ENCODE measurements at regions not wholly inside any gene's neighbourhood (a gene's known extent, or its start where the extent isn't known, plus 50 kb on each side); places are given as distances from the start of the nearest gene placed in this dataset.

DNA sequence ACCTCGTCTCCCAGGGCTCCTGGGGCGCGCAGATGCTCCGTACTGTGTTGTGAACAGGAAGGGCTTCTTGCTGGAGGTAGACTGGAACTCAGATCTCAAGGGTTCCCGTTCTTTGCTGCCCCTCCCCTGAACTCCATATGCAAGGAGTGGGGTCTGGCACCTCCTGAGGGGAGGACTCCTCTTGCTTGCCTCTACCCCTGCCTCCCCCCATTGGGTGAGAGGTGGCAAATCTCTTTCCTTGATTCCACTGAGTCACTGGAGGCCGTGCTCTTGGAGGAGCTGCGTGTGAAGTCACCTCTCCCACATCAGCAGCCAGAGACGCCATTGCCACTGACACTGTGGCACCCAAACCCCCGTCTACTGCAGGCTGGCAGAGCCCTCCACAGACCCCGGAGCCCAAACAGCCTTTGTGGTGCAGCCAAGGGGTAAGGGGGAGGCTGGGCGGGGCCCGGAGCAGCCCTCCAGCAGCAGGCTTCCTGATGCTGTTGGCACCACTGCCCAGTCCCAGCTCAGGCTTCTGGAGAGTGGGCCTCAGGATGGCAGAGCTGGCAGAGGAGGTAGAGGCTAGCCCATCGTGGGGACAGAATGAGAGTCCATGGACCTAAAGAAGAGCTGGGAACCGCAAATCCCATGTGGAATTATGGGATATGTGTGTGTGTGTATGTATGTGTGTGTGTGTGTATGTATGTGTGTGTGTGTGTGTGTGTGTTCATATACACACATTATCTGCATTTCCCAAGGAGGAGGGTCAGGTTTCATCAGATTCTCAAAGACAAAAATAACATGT lies 104.9 kb upstream of the RUNX3 start:
- no peak for DNase-seq

DNA sequence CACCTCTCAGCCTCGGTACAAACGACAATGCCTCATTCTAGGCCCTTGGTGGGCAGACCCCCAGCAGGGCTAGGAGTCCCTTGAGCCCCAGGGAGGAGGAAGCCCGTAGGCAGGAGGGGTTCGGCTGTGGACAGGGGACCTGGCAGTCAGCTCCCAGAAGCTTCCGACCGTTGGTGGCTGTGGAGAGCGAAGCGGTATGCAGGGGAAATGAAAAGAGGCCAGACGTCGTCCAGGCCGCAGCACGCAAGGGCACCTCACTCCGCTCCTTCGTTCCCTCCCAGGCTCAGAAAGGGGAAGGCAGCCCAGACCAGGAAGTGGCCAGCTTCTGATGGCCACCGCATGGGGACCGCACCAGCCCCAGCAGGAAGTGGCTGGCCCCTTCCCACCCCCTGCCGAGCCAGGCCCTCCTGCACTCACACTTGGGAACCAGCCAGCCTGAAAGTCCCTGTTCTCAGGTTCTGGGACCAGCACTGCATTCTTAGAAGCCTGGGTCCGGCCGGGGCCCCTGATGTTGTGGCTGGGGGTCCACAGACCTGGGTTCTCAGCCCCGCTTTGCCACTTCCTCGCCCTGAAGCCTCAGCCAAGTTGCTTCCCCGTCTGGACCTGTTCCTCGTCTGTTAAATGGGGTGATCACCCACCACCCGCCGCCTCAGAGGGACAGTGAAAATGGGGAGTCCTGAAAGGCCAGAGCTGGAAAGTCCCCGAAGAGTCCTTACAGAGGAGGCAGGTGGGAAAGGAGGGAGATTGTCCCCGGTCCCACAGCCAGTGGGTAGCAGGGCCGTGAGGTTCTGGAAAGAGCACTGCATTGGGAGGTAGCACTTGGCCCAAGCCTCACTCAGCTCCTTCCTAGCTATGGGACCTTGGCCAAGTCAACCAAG lies 104.0 kb upstream of the RUNX3 start:
- DNase-seq = no peak

- no peak for DNase-seq
These were observed 103.2 kb upstream of the RUNX3 start for GRCh38 chr1:25033030-25033827.

GRCh38 chr1:25031966-25032667 lies 102.0 kb upstream of the RUNX3 start:
- DNase-seq = peak; percentile 75

DNA sequence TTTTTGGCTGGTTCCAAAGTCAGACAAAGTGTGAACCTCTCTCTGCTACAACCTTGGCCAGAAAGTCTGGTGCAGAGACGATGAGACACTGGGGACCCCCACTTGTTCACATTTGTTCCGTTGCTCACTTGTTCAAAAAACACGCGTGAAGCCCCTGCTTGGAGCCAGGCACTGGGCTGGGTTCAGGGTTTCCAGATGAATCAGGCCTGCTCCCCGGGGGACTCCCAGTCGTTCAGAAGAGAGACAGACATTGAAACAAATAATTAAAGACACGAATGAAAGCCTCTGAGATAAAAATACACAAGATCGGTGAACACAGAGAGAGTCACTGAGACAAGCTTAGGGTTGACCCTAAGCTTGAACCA lies 101.5 kb upstream of the RUNX3 start:
- peak; percentile 40 for DNase-seq

DNA sequence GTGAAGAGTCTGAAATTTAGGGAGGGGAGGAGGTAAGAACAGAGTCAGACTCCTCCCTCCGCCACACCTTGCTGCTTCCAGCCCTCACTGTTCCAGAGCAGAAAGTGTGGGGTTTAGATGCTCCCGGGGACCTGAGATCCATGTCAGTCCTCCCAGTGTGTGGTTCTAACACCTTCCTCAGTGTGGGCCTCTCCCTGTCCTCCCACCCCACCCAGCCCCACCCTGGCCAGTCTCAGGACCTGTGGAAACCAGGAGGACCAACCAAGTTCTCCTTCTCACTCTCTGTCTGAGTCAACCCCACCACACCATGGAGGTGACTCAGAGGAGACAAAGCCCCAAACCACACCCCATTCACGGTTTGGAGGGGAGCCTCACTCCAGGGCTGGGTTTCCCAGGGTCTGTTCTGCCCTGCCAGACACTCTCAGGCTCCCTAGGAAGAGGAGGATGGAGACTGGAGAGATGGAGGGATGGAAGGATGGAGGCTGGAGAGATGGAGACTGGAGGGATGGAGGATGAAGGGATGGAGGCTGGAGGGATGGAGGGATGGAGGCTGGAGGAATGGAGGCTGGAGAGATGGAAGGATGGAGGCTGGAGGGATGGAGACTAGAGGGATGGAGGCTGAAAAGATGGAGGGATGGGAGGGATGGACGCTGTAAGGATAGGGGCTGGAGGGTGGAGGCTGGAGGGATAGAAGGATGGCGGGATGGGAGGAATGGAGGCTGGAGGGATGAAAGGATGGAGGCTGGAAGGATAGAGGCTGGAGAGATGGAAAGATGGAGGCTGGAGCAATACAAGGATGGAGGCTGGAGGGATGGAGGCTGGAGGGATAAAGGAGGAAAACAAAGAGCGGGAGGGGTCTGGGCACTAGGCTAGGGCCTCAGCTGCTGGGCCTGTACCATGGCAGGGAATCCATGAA lies 100.9 kb upstream of the RUNX3 start:
- peak; percentile 71 for DNase-seq

- DNase-seq = no peak
These were observed 99.9 kb upstream of the RUNX3 start for GRCh38 chr1:25030012-25030411.

GRCh38 chr1:25028907-25029599 lies 99.0 kb upstream of the RUNX3 start:
- DNase-seq = no peak

- no peak for DNase-seq
These were observed 98.5 kb upstream of the RUNX3 start for GRCh38 chr1:25028587-25028906.

- DNase-seq = no peak
These were observed 97.9 kb upstream of the RUNX3 start for GRCh38 chr1:25027822-25028586.

GRCh38 chr1:25026730-25027450 lies 96.8 kb upstream of the RUNX3 start:
- no peak for DNase-seq

DNA sequence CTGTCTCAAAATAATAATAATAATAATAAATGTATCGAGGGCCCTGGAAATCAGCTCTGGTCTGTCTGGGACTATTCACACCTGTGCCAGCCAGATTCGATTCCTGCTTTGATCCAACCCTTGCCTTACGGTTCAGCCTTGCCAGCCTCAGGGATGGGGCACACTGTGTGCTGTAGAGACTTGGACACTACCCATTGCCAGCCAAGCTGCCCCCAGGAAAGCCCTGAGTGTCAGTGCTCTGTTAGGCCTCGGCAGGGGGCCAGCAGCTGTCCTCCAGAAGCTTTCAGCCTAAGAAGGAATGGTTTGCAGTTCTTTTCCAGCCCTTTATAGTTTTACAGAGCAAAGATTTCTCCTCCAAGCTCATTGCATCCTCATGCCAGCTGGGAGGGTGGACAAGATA lies 96.2 kb upstream of the RUNX3 start:
- no peak for DNase-seq

DNA sequence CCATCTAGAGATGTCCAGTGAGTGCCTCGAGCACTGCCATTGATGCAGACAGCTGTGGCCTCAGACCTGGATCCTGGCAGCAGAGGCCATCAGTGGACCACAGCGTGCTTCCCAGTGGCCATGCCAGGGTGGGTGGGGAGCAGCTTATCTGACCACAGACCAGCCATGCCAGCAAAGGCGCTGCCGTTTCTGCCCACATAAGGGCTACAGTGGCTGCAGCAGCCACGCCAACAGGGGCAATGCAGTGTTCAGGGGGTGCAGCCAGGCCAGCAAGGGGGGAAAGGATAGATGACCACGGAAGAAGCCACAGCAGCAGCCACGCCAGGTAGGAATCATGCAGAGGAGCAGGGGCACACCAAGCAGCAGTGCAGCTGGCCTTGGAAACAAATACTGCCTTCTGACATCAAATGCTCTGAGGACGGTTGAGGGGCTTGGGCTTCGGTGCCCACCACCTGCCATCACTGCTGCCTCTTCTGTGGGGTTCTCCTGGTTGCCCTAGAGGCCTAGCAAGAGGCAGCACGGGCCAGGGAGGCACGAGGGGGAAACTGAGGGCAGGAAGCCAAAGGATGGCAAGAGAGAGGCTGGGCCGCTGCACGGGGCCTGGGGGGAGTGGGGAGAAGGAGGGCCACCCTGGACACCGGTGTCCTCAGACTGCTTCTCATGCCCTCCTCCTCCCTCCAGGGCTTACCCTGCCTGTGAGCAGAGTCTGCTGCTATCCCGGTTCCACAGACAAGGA lies 94.7 kb upstream of the RUNX3 start:
- DNase-seq = no peak

- DNase-seq = no peak
These were observed 93.8 kb upstream of the RUNX3 start for GRCh38 chr1:25023826-25024225.

GRCh38 chr1:25023190-25023578 lies 93.1 kb upstream of the RUNX3 start:
- DNase-seq = no peak

GRCh38 chr1:25022361-25023189 lies 92.5 kb upstream of the RUNX3 start:
- DNase-seq = peak; percentile 95

- DNase-seq = no peak
These were observed 91.6 kb upstream of the RUNX3 start for GRCh38 chr1:25021591-25022215.

Data from effector CD4-positive, alpha-beta T cell (primary cell).